H9 (cell line): ENCODE measurements at regions not wholly inside any gene's neighbourhood (a gene's known extent, or its start where the extent isn't known, plus 50 kb on each side); places are given as distances from the start of the nearest gene placed in this dataset.

Experiments
- DNase-seq: peaks from one replicate; pipeline ENCODE4 v3.0.0-alpha.2; 2017
- H2AFZ ChIP-seq: one replicate; pipeline ENCODE4 v1.6.1; 2013; ENCODE audit warnings: mild to moderate bottlenecking, low read length, control low read depth, moderate library complexity
- H2AK5ac ChIP-seq: 2 replicates; pipeline ENCODE4 v1.6.1; 2013; ENCODE audit warnings: low read length, control low read depth, mixed read lengths; ENCODE audit not compliant: insufficient read length
- H2BK120ac ChIP-seq: one replicate; pipeline ENCODE4 v1.6.1; 2013; ENCODE audit warnings: low read depth, mild to moderate bottlenecking, low read length, control low read depth, inconsistent platforms; ENCODE audit not compliant: poor library complexity, severe bottlenecking
- H2BK12ac ChIP-seq: 2 replicates; pipeline ENCODE4 v1.6.1; 2013; ENCODE audit warnings: low read length, control low read depth, mixed read lengths, low read depth; ENCODE audit not compliant: insufficient read length
- H2BK15ac ChIP-seq: 2 replicates; pipeline ENCODE4 v1.6.1; 2013; ENCODE audit warnings: low read depth, low read length, control low read depth
- H2BK20ac ChIP-seq: one replicate; pipeline ENCODE4 v1.6.1; 2013; ENCODE audit warnings: low read depth, mild to moderate bottlenecking, low read length, control low read depth, inconsistent platforms; ENCODE audit not compliant: poor library complexity, severe bottlenecking
- H2BK5ac ChIP-seq: 2 replicates; pipeline ENCODE4 v1.6.1; 2013; ENCODE audit warnings: low read length, control low read depth, mixed read lengths; ENCODE audit not compliant: insufficient read length
- H3K14ac ChIP-seq: 2 replicates; pipeline ENCODE4 v1.6.1; 2013; ENCODE audit warnings: low read length, control low read depth; ENCODE audit not compliant: insufficient read depth
- H3K18ac ChIP-seq: 2 replicates; pipeline ENCODE4 v1.6.1; 2013; ENCODE audit warnings: low read depth, mild to moderate bottlenecking, mixed read lengths, low read length, control low read depth; ENCODE audit not compliant: insufficient read length
- H3K23ac ChIP-seq: 2 replicates; pipeline ENCODE4 v1.6.1; 2013; ENCODE audit warnings: low read length, control low read depth, mixed read lengths, low read depth; ENCODE audit not compliant: insufficient read length
- H3K23me2 ChIP-seq: 2 replicates; pipeline ENCODE4 v1.6.1; 2013; ENCODE audit warnings: low read depth, mild to moderate bottlenecking, mixed read lengths, low read length, control low read depth; ENCODE audit not compliant: insufficient read length, poor library complexity, severe bottlenecking
- H3K27ac ChIP-seq: 2 replicates; pipeline ENCODE4 v1.5.1; 2013; ENCODE audit warnings: low read length, control low read depth, mixed read lengths, low read depth; ENCODE audit not compliant: insufficient read length
- H3K27me3 ChIP-seq: 2 replicates; pipeline ENCODE4 v1.6.1; 2013; ENCODE audit warnings: low read length, control low read depth, inconsistent platforms; ENCODE audit not compliant: insufficient read depth
- H3K4ac ChIP-seq: 2 replicates; pipeline ENCODE4 v1.6.1; 2013; ENCODE audit warnings: low read depth, mild to moderate bottlenecking, control low read depth, inconsistent platforms, low read length, moderate library complexity
- H3K4me1 ChIP-seq: 2 replicates; pipeline ENCODE4 v1.6.1; 2013; ENCODE audit warnings: low read length, control low read depth, inconsistent platforms; ENCODE audit not compliant: insufficient read depth
- H3K4me2 ChIP-seq: 2 replicates; pipeline ENCODE4 v1.6.1; 2013; ENCODE audit warnings: low read length, control low read depth, mixed read lengths; ENCODE audit not compliant: insufficient read length, insufficient read depth
- H3K56ac ChIP-seq: 2 replicates; pipeline ENCODE4 v1.6.1; 2013; ENCODE audit warnings: low read depth, mild to moderate bottlenecking, mixed read lengths, low read length, control low read depth; ENCODE audit not compliant: insufficient read length
- H3K79me1 ChIP-seq: 2 replicates; pipeline ENCODE4 v1.6.1; 2013; ENCODE audit warnings: low read depth, mild to moderate bottlenecking, moderate library complexity, low read length, control low read depth, inconsistent platforms; ENCODE audit not compliant: insufficient read depth, poor library complexity, severe bottlenecking
- H3K79me2 ChIP-seq: 2 replicates; pipeline ENCODE4 v1.6.1; 2013; ENCODE audit warnings: low read length, control low read depth, inconsistent platforms; ENCODE audit not compliant: insufficient read depth
- H3K9ac ChIP-seq: 2 replicates; pipeline ENCODE4 v1.6.1; 2013; ENCODE audit warnings: low read length, control low read depth, mixed read lengths; ENCODE audit not compliant: insufficient read length; ENCODE audit errors: extremely low read depth
- H3K9me3 ChIP-seq: one replicate; pipeline ENCODE4 v1.6.1; 2013; ENCODE audit warnings: low read depth, low read length, inconsistent platforms; ENCODE audit not compliant: control insufficient read depth
- H3T11ph ChIP-seq: one replicate; pipeline ENCODE4 v1.6.1; 2013; ENCODE audit warnings: mild to moderate bottlenecking, low read length, control low read depth, inconsistent platforms
- H4K20me1 ChIP-seq: one replicate; pipeline ENCODE4 v1.6.1; 2013; ENCODE audit not compliant: control insufficient read depth, insufficient read length, insufficient read depth
- H4K5ac ChIP-seq: 2 replicates; pipeline ENCODE4 v1.6.1; 2013; ENCODE audit warnings: low read depth, mild to moderate bottlenecking, mixed read lengths, low read length, control low read depth; ENCODE audit not compliant: insufficient read length
- H4K8ac ChIP-seq: replicated peaks from 2 replicates; pipeline ENCODE4 v1.6.1; 2013; ENCODE audit warnings: low read length, control low read depth, mixed read lengths, low read depth; ENCODE audit not compliant: insufficient read length
- H4K91ac ChIP-seq: 2 replicates; pipeline ENCODE4 v1.6.1; 2013; ENCODE audit warnings: low read depth, mild to moderate bottlenecking, moderate library complexity, mixed read lengths, low read length, control low read depth; ENCODE audit not compliant: insufficient read length
- H3K27ac Mint-ChIP-seq, 3 experiments: 2 replicates in 2 of 3; 3 replicates in 1 of 3; pipeline ENCODE4 v1.8.0; 2020 to 2021; ENCODE audit warnings: mixed read lengths in 3 of 3, mild to moderate bottlenecking in 1 of 3, moderate library complexity in 1 of 3
- H3K27me3 Mint-ChIP-seq: 2 replicates; pipeline ENCODE4 v1.8.0; 2021; ENCODE audit warnings: low read depth, mild to moderate bottlenecking, moderate library complexity, mixed read lengths
- H3K36me3 Mint-ChIP-seq, 3 experiments: 2 replicates in 2 of 3; 3 replicates in 1 of 3; pipeline ENCODE4 v1.8.0; 2020 to 2021; ENCODE audit warnings: low read depth in 3 of 3, mixed read lengths in 3 of 3; ENCODE audit not compliant: insufficient read depth in 1 of 3
- H3K4me1 Mint-ChIP-seq, 2 experiments: 2 replicates each; pipeline ENCODE4 v1.8.0; 2020; ENCODE audit warnings: mixed read lengths in 2 of 2
- H3K4me3 Mint-ChIP-seq, 2 experiments: 2 replicates in 1 of 2; 3 replicates in 1 of 2; pipeline ENCODE4 v1.8.0; 2020 to 2021; ENCODE audit warnings: mild to moderate bottlenecking in 2 of 2, mixed read lengths in 2 of 2, moderate library complexity in 1 of 2
- H3K9me3 Mint-ChIP-seq, 2 experiments: 2 replicates in 1 of 2; 3 replicates in 1 of 2; pipeline ENCODE4 v1.8.0; 2020; ENCODE audit warnings: mild to moderate bottlenecking in 2 of 2, mixed read lengths in 2 of 2, moderate library complexity in 1 of 2
- WGBS: extraction: QIAGEN DNeasy Blood & Tissue Kit; methylation state at CpG from one replicate; pipeline ENCODE4 v1.1.7; 2013; ENCODE audit warnings: missing lambda C conversion rate, low lambda C conversion rate, mixed read lengths; ENCODE audit not compliant: insufficient read length; ENCODE audit errors: extremely low coverage; 5-methylcytosine and 5-hydroxymethylcytosine counted together
- TF ChIP-seq, protein P1 (sequence below): fragments of 200-600 bp; sonication (generic); conservative IDR thresholded peaks from 3 replicates; pipeline ENCODE4 v1.8.0; 2021; ENCODE audit warnings: antibody characterized with exemption, mild to moderate bottlenecking

DNA sequence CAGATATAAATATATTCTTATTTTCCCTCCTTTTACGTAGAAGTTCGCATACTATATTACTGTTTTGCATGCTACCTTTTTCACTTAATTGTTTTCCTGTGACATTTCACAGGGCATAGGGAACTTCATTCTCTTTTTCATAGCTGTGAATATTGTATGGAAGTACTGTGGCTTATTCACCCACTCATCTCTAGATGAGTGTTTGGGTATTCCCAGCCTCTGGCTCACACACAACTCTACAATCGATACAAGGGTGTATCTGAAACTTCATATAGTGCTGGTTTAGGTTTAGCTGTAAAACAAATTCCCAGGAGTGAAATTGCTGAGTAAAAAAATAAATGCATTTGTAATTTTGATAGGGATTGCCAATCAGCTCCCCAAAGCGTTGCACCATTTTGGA, 55.3 kb upstream of the MAGI1 start:
- Histone ChIP-seq H3K9ac (no peak overlapping the region), H3K79me2 (no peaks in the 10 kb centered on the region), H2BK15ac (no peak overlapping the region), H3K56ac (no peak overlapping the region), H2BK20ac (no peak overlapping the region), H4K91ac (no peak overlapping the region), H4K5ac (no peak overlapping the region), H3K14ac (no peak overlapping the region), H3K27me3 (no peaks in the 10 kb centered on the region), H3K18ac (no peak overlapping the region), H2BK5ac (no peak overlapping the region), H2BK120ac (no peak overlapping the region), H3K4me1 (no peaks in the 10 kb centered on the region), H3K4me2 (no peak overlapping the region), H2AK5ac (no peak overlapping the region), H4K20me1 (no peaks in the 10 kb centered on the region), H3K4ac (no peak overlapping the region), H3K23me2 (no peaks in the 10 kb centered on the region), H4K8ac (no peak overlapping the region), H2BK12ac (no peak overlapping the region), H3K23ac (no peak overlapping the region), H3K79me1 (no peaks in the 10 kb centered on the region), H3T11ph (no peak overlapping the region), H3K9me3 (no peaks in the 10 kb centered on the region), H3K27ac (no peak overlapping the region), H2AFZ (no peak overlapping the region)
- Mint-ChIP-seq H3K36me3 (no peaks in the 10 kb centered on the region), H3K4me1 (peaks cover 12% of the 10 kb centered on the region in 2 experiments), H3K9me3 (peaks cover 3% of the 10 kb centered on the region in 2 experiments; a peak in 1 of 5 replicates), H3K27me3 (no peaks in the 10 kb centered on the region), H3K27ac (no peak overlapping the region), H3K4me3 (no peak overlapping the region)
- no peak for DNase-seq
- TF ChIP-seq, protein P1, sequence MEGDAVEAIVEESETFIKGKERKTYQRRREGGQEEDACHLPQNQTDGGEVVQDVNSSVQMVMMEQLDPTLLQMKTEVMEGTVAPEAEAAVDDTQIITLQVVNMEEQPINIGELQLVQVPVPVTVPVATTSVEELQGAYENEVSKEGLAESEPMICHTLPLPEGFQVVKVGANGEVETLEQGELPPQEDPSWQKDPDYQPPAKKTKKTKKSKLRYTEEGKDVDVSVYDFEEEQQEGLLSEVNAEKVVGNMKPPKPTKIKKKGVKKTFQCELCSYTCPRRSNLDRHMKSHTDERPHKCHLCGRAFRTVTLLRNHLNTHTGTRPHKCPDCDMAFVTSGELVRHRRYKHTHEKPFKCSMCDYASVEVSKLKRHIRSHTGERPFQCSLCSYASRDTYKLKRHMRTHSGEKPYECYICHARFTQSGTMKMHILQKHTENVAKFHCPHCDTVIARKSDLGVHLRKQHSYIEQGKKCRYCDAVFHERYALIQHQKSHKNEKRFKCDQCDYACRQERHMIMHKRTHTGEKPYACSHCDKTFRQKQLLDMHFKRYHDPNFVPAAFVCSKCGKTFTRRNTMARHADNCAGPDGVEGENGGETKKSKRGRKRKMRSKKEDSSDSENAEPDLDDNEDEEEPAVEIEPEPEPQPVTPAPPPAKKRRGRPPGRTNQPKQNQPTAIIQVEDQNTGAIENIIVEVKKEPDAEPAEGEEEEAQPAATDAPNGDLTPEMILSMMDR: no peak
- no CpG with 5 or more reads among the region's 4 CpGs for WGBS
